RWPE1 (cell line): ENCODE measurements at regions not wholly inside any gene's neighbourhood (a gene's known extent, or its start where the extent isn't known, plus 50 kb on each side); places are given as distances from the start of the nearest gene placed in this dataset.

Source experiments
- CTCF ChIA-PET: fragments of 350-600 bp; sonication (Branson Sonifier 250); formaldehyde crosslinking; extraction: SDS; loops from one replicate; lab custom pipeline; 2021; lab: Yijun Ruan, JAX
- POLR2A ChIA-PET: fragments of 400-600 bp; formaldehyde crosslinking; extraction: SDS; loops from one replicate; lab custom pipeline; 2020; ENCODE audit warnings: antibody characterized with exemption; ENCODE audit not compliant: low non-redundant PET; lab: Yijun Ruan, JAX
- DNase-seq: peaks from one replicate; pipeline ENCODE4 v3.0.0; 2012; ENCODE audit warnings: low spot score
- H3K27ac ChIP-seq: fragments of 450-650 bp; 2 replicates; pipeline ENCODE4 v1.5.1; 2017
- TF ChIP-seq, protein P1 (sequence below): fragments of 450-650 bp; conservative IDR thresholded peaks from 2 replicates; pipeline ENCODE4 v1.5.1; 2017; ENCODE audit warnings: low read depth, mild to moderate bottlenecking

DNA sequence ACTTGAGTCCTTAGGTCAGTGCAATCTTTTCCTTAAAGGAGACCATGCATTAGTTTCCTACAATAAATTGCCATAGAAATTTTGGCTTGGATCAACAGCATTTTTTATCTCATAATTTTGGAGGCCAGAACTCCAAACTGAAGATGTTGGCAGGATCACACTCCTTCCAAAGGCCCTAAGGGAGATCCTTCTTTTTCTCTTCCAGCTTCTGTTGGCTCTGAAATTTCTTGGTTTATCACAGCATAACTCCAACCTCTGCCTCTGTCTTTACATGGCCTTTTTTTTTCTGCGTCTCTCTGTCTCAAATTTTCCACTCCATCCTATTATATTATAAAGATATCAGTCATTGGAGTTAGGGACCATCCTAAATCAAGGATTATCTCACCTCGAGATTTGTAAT lies 282.2 kb downstream of the STIM2 start:
- POLR2A ChIA-PET = no interaction called here
- H3K27ac ChIP-seq = no peak overlapping the region
- no peak for DNase-seq
- TF ChIP-seq, protein P1, sequence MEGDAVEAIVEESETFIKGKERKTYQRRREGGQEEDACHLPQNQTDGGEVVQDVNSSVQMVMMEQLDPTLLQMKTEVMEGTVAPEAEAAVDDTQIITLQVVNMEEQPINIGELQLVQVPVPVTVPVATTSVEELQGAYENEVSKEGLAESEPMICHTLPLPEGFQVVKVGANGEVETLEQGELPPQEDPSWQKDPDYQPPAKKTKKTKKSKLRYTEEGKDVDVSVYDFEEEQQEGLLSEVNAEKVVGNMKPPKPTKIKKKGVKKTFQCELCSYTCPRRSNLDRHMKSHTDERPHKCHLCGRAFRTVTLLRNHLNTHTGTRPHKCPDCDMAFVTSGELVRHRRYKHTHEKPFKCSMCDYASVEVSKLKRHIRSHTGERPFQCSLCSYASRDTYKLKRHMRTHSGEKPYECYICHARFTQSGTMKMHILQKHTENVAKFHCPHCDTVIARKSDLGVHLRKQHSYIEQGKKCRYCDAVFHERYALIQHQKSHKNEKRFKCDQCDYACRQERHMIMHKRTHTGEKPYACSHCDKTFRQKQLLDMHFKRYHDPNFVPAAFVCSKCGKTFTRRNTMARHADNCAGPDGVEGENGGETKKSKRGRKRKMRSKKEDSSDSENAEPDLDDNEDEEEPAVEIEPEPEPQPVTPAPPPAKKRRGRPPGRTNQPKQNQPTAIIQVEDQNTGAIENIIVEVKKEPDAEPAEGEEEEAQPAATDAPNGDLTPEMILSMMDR = no peak
- CTCF ChIA-PET = no interaction called here

DNA sequence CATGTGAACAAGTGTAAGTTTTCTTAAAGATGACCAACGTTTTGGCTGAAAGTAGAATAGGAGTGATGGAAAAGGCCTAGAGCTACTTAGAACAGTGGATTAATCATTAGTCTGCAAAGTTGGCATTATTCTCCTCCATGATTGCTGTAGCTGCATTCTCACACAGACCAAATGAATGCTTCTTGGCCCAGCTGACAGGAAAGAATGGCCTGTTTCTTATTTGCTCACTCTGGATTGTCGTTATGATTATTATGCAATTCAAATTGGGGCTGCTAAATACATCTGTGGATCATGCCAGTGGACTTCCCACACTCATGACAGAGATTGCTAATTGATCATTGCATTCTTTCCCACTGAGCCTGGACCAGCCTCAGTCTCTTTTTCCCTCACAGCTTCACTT lies 285.0 kb downstream of the STIM2 start:
- TF ChIP-seq, protein P1 = no peak
- POLR2A ChIA-PET = no interaction called here
- CTCF ChIA-PET = no interaction called here

GRCh38 chr4:27148211-27148895 lies 287.7 kb downstream of the STIM2 start:
- H3K27ac ChIP-seq = no peak overlapping the region
- CTCF ChIA-PET = interaction anchor here (0.7 kb wide), 1 partner anchor 440 kb away, joined by 4 read pairs; no protein-coding TSS in a partner anchor
- DNase-seq = no peak
- POLR2A ChIA-PET = no interaction called here
- TF ChIP-seq, protein P1 = no peak

More for the DNA sequence above, 285.0 kb downstream of the STIM2 start:
- DNase-seq = no peak
- no peak overlapping the region for H3K27ac ChIP-seq

GRCh38 chr4:27149541-27150212 lies 289.0 kb downstream of the STIM2 start:
- TF ChIP-seq, protein P1 = no peak
- DNase-seq = no peak
- H3K27ac ChIP-seq = no peak overlapping the region

DNA sequence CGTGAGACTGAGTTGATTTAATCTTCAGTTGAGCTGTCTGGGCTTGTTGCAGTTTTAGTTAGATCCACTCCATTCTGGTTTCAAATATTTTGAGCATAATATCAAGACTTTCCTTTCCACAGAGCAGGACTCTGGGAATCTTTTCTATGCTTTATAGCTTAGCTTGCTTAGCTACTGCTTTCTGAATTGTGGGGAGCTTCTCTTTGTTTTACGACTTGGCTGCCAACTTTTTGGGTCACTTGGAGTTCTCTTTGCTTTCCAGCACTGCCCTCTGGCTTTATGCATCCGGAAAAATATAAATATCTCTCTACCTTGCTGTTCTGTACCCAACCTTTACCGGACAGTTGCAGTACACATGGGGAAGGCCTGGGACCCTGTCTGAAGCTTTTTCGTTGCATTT lies 292.1 kb downstream of the STIM2 start:
- POLR2A ChIA-PET = no interaction called here
- CTCF ChIA-PET = no interaction called here
- DNase-seq = peak; percentile 5
- TF ChIP-seq, protein P1 = no peak
- H3K27ac ChIP-seq = no peak overlapping the region

More at GRCh38 chr4:27149541-27150212, 289.0 kb downstream of the STIM2 start:
- CTCF ChIA-PET = interaction anchor here (0.6 kb wide), 1 partner anchor 89 kb away, joined by 3 read pairs; no protein-coding TSS in a partner anchor
- POLR2A ChIA-PET = no interaction called here

GRCh38 chr4:27154706-27155105 lies 294.1 kb downstream of the STIM2 start:
- TF ChIP-seq, protein P1 = no peak
- CTCF ChIA-PET = no interaction called here
- DNase-seq = peak; percentile 42
- H3K27ac ChIP-seq = no peak overlapping the region
- POLR2A ChIA-PET = no interaction called here
